Mesenchymal stem cell (in vitro differentiated cells and primary cell): ENCODE measurements at regions not wholly inside any gene's neighbourhood (a gene's known extent, or its start where the extent isn't known, plus 50 kb on each side); places are given as distances from the start of the nearest gene placed in this dataset.

Experiments used
- DNase-seq: peaks from one replicate; pipeline ENCODE4 v3.0.0-alpha.2; 2013
- H2AFZ ChIP-seq: one replicate; pipeline ENCODE4 v1.6.1; 2013; ENCODE audit warnings: low read depth, mild to moderate bottlenecking, control low read depth, inconsistent platforms, low read length, moderate library complexity
- H2AK5ac ChIP-seq: 2 replicates; pipeline ENCODE4 v1.6.1; 2013; ENCODE audit warnings: low read length, moderate library complexity, mild to moderate bottlenecking, inconsistent platforms; ENCODE audit not compliant: severe bottlenecking
- H2BK120ac ChIP-seq: one replicate; pipeline ENCODE4 v1.6.1; 2013; ENCODE audit warnings: low read depth, mild to moderate bottlenecking, inconsistent platforms, low read length, moderate library complexity
- H2BK12ac ChIP-seq, 2 experiments: one replicate each; pipeline ENCODE4 v1.6.1; 2013; ENCODE audit warnings: inconsistent platforms in 2 of 2, low read length in 2 of 2, mild to moderate bottlenecking in 2 of 2, moderate library complexity in 2 of 2, control low read depth in 1 of 2
- H2BK15ac ChIP-seq: one replicate; pipeline ENCODE4 v1.6.1; 2013; ENCODE audit warnings: mild to moderate bottlenecking, low read depth, inconsistent platforms; ENCODE audit not compliant: poor library complexity, severe bottlenecking
- H2BK5ac ChIP-seq: 2 replicates; pipeline ENCODE4 v1.6.1; 2013; ENCODE audit warnings: low read depth, mild to moderate bottlenecking, low read length, control low read depth, inconsistent platforms; ENCODE audit not compliant: poor library complexity, severe bottlenecking
- H3K14ac ChIP-seq, 2 experiments: one replicate each; pipeline ENCODE4 v1.6.1; 2013; ENCODE audit warnings: inconsistent platforms in 2 of 2, low read length in 2 of 2, control low read depth in 1 of 2, mild to moderate bottlenecking in 1 of 2, moderate library complexity in 1 of 2
- H3K18ac ChIP-seq, 2 experiments: one replicate each; pipeline ENCODE4 v1.6.1; 2013; ENCODE audit warnings: inconsistent platforms in 2 of 2, low read length in 2 of 2, control low read depth in 1 of 2, low read depth in 1 of 2, mild to moderate bottlenecking in 1 of 2
- H3K23ac ChIP-seq, 2 experiments: one replicate each; pipeline ENCODE4 v1.6.1; 2013; ENCODE audit warnings: inconsistent platforms in 2 of 2, low read length in 2 of 2, mild to moderate bottlenecking in 2 of 2, moderate library complexity in 2 of 2, control low read depth in 1 of 2
- H3K27ac ChIP-seq: 2 replicates; pipeline ENCODE4 v1.5.1; 2013; ENCODE audit warnings: mild to moderate bottlenecking, moderate library complexity, low read length, control low read depth, inconsistent platforms; ENCODE audit not compliant: poor library complexity, severe bottlenecking
- H3K27me3 ChIP-seq, 2 experiments: 2 replicates each; pipeline versions ENCODE4 v1.6.1 to v1.7.0; 2013; ENCODE audit warnings: low read length in 2 of 2, mild to moderate bottlenecking in 2 of 2, moderate library complexity in 2 of 2, control low read depth in 1 of 2, inconsistent platforms in 1 of 2; ENCODE audit not compliant: control insufficient read depth in 1 of 2, insufficient read depth in 1 of 2
- H3K36me3 ChIP-seq, 2 experiments: 2 replicates each; pipeline versions ENCODE4 v1.6.1 to v1.7.0; 2013; ENCODE audit warnings: low read length in 2 of 2, control low read depth in 1 of 2, inconsistent platforms in 1 of 2, low read depth in 1 of 2, mild to moderate bottlenecking in 1 of 2; ENCODE audit not compliant: insufficient read depth in 2 of 2, control insufficient read depth in 1 of 2
- H3K4ac ChIP-seq, 2 experiments: one replicate each; pipeline ENCODE4 v1.6.1; 2013; ENCODE audit warnings: inconsistent platforms in 2 of 2, low read length in 2 of 2, mild to moderate bottlenecking in 2 of 2, moderate library complexity in 2 of 2, control low read depth in 1 of 2, low read depth in 1 of 2
- H3K4me1 ChIP-seq: 2 replicates; pipeline ENCODE4 v1.6.1; 2013; ENCODE audit warnings: low read depth, low read length, control low read depth; ENCODE audit not compliant: control insufficient read depth, insufficient read depth
- H3K4me2 ChIP-seq: 2 replicates; pipeline ENCODE4 v1.6.1; 2013; ENCODE audit warnings: low read length, mild to moderate bottlenecking, inconsistent platforms; ENCODE audit not compliant: poor library complexity, severe bottlenecking
- H3K4me3 ChIP-seq, 2 experiments: 2 replicates each; pipeline versions ENCODE4 v1.5.1 to v1.7.0; 2013; ENCODE audit warnings: low read length in 2 of 2, mild to moderate bottlenecking in 2 of 2, control low read depth in 1 of 2, low read depth in 1 of 2; ENCODE audit not compliant: insufficient read depth in 1 of 2
- H3K79me1 ChIP-seq: replicated peaks from 2 replicates; pipeline ENCODE4 v1.6.1; 2013; ENCODE audit warnings: mild to moderate bottlenecking, control low read depth, low read length, inconsistent platforms; ENCODE audit not compliant: poor library complexity, severe bottlenecking
- H3K9ac ChIP-seq: 2 replicates; pipeline ENCODE4 v1.7.0; 2013; ENCODE audit warnings: mild to moderate bottlenecking, low read length, moderate library complexity
- H3K9me3 ChIP-seq: 2 replicates; pipeline ENCODE4 v1.7.0; 2013; ENCODE audit warnings: mild to moderate bottlenecking, low read length; ENCODE audit not compliant: control insufficient read depth
- H4K8ac ChIP-seq: one replicate; pipeline ENCODE4 v1.6.1; 2013; ENCODE audit warnings: inconsistent platforms, mild to moderate bottlenecking, low read length, moderate library complexity
- H4K91ac ChIP-seq: one replicate; pipeline ENCODE4 v1.6.1; 2013; ENCODE audit warnings: mild to moderate bottlenecking, low read length, inconsistent platforms
- WGBS: methylation state at CpG from one replicate; pipeline ENCODE4 v1.1.7; 2013; ENCODE audit warnings: mixed read lengths; 5-methylcytosine and 5-hydroxymethylcytosine counted together

DNA sequence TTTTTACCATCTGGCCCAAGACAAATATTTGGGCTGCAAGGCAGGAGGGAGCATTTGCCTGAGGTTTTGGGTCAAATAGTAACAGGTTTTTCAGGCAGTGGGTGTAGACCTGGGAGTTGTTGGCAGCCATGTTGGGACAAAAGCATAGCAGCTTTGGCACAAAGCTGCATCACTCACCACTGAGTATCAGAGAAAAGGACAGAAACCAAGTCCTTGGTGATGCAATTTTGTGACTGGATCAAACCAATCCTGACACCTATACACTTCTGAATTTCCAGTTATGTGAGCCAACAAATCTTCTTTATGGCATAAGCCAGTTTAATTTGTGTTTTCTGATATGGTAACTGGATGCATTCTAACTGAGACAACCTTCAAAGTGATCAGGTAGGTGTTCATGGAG lies 144.8 kb upstream of the KRR1 start:
- Histone ChIP-seq H3K14ac (no peak overlapping the region), H4K8ac (no peak overlapping the region), H3K36me3 (no peaks in the 10 kb centered on the region), H2AFZ (no peak overlapping the region), H3K4me2 (no peak overlapping the region), H4K91ac (peak overlapping the region; percentile 6), H3K18ac (no peak overlapping the region), H2AK5ac (peak overlapping the region; percentile 77), H3K4ac (no peak overlapping the region), H2BK5ac (no peak overlapping the region), H3K9me3 (no peaks in the 10 kb centered on the region), H2BK15ac (no peak overlapping the region), H3K27ac (peak overlapping the region; percentile 48), H2BK12ac (no peak overlapping the region), H3K9ac (no peak overlapping the region), H3K4me3 (no peak overlapping the region), H3K79me1 (no peaks in the 10 kb centered on the region), H3K27me3 (no peaks in the 10 kb centered on the region), H3K4me1 (peaks cover 7% of the 10 kb centered on the region), H3K23ac (no peak overlapping the region), H2BK120ac (no peak overlapping the region)
- DNase-seq = no peak

- Histone ChIP-seq H3K9me3 (no peaks in the 10 kb centered on the region), H2BK12ac (no peak overlapping the region), H3K9ac (no peak overlapping the region), H2BK120ac (no peak overlapping the region), H3K27me3 (no peaks in the 10 kb centered on the region), H3K27ac (no peak overlapping the region), H3K14ac (no peak overlapping the region), H2BK15ac (no peak overlapping the region), H3K36me3 (no peaks in the 10 kb centered on the region), H3K79me1 (no peaks in the 10 kb centered on the region), H3K4me1 (peaks cover 7% of the 10 kb centered on the region), H3K18ac (no peak overlapping the region), H4K8ac (no peak overlapping the region), H3K4ac (no peak overlapping the region), H4K91ac (no peak overlapping the region), H3K4me2 (no peak overlapping the region), H2AFZ (no peak overlapping the region), H3K4me3 (no peak overlapping the region), H2BK5ac (no peak overlapping the region), H2AK5ac (peak overlapping the region; percentile 58), H3K23ac (no peak overlapping the region)
- 96% methylated on average over 4 of the region's 4 CpGs for WGBS
- DNase-seq = no peak
Observed at GRCh38 chr12:75655315-75655806, 144.0 kb upstream of the KRR1 start.

GRCh38 chr12:75651342-75651695 lies 139.9 kb upstream of the KRR1 start:
- H2AK5ac ChIP-seq = peak overlapping the region; percentile 90
- DNase-seq = no peak
- no peaks in the 10 kb centered on the region for H3K9me3 ChIP-seq
- H4K8ac ChIP-seq = no peak overlapping the region
- peak overlapping the region; percentile 60 for H3K27ac ChIP-seq
- no peak overlapping the region for H3K14ac ChIP-seq
- no peaks in the 10 kb centered on the region for H3K36me3 ChIP-seq
- peak overlapping the region; percentile 5 for H3K9ac ChIP-seq
- no peak overlapping the region for H2BK15ac ChIP-seq
- no peaks in the 10 kb centered on the region for H3K27me3 ChIP-seq
- H3K23ac ChIP-seq = no peak overlapping the region
- no peak overlapping the region for H3K18ac ChIP-seq
- no peaks in the 10 kb centered on the region for H3K4me1 ChIP-seq
- no peak overlapping the region for H3K4me3 ChIP-seq
- no peak overlapping the region for H2AFZ ChIP-seq
- no peak overlapping the region for H3K4ac ChIP-seq
- H2BK5ac ChIP-seq = no peak overlapping the region
- H2BK12ac ChIP-seq = no peak overlapping the region
- WGBS = no CpG with 5 or more reads among the region's 2 CpGs
- no peak overlapping the region for H3K4me2 ChIP-seq
- H2BK120ac ChIP-seq = no peak overlapping the region
- H4K91ac ChIP-seq = no peak overlapping the region
- no peaks in the 10 kb centered on the region for H3K79me1 ChIP-seq

GRCh38 chr12:75650595-75651341 lies 139.4 kb upstream of the KRR1 start:
- no peak for DNase-seq
- WGBS = 67% methylated on average over 1 of the region's 2 CpGs
- Histone ChIP-seq H2BK5ac (no peak overlapping the region), H3K36me3 (no peaks in the 10 kb centered on the region), H3K14ac (no peak overlapping the region), H3K4me2 (no peak overlapping the region), H3K9me3 (no peaks in the 10 kb centered on the region), H3K27me3 (no peaks in the 10 kb centered on the region), H3K4ac (no peak overlapping the region), H3K4me3 (no peak overlapping the region), H3K9ac (peak overlapping the region; percentile 5), H3K23ac (no peak overlapping the region), H3K4me1 (no peaks in the 10 kb centered on the region), H3K18ac (no peak overlapping the region), H4K91ac (no peak overlapping the region), H3K27ac (peak overlapping the region; percentile 60), H2AK5ac (peak overlapping the region; percentile 61), H2BK12ac (no peak overlapping the region), H3K79me1 (no peaks in the 10 kb centered on the region), H2BK120ac (no peak overlapping the region), H2BK15ac (no peak overlapping the region), H2AFZ (no peak overlapping the region), H4K8ac (no peak overlapping the region)
